Neutrophil (primary cell): ENCODE measurements at regions not wholly inside any gene's neighbourhood (a gene's known extent, or its start where the extent isn't known, plus 50 kb on each side); places are given as distances from the start of the nearest gene placed in this dataset.

Experiments
- H3K27ac ChIP-seq: fragments of 200-600 bp; sonication (generic); 2 replicates; pipeline ENCODE4 v1.5.1; 2016; ENCODE audit warnings: mild to moderate bottlenecking, moderate library complexity
- H3K27me3 ChIP-seq: fragments of 200-600 bp; sonication (generic); 2 replicates; pipeline ENCODE4 v1.6.0; 2016; ENCODE audit warnings: mild to moderate bottlenecking
- H3K36me3 ChIP-seq: fragments of 200-600 bp; sonication (generic); 2 replicates; pipeline ENCODE4 v1.5.1; 2017
- H3K4me1 ChIP-seq, 2 experiments: fragments of 200-600 bp in 1 of 2; sonication (generic) in 1 of 2; 1 replicate in 1 of 2; 2 replicates in 1 of 2; pipeline versions ENCODE4 v1.5.1 to v1.6.1; 2013 to 2016; ENCODE audit warnings: low read depth in 1 of 2, low read length in 1 of 2, mild to moderate bottlenecking in 1 of 2, moderate library complexity in 1 of 2; ENCODE audit not compliant: control insufficient read depth in 1 of 2, insufficient read depth in 1 of 2
- H3K4me3 ChIP-seq, 2 experiments: fragments of 200-600 bp in 1 of 2; sonication (generic) in 1 of 2; 1 replicate in 1 of 2; 2 replicates in 1 of 2; pipeline ENCODE4 v1.5.1; 2013 to 2016; ENCODE audit warnings: low read depth in 1 of 2, low read length in 1 of 2, mild to moderate bottlenecking in 1 of 2, moderate library complexity in 1 of 2
- H3K9me3 ChIP-seq: fragments of 200-600 bp; sonication (generic); 2 replicates; pipeline ENCODE4 v1.5.1; 2016
- TF ChIP-seq, protein P1 (sequence below): fragments of 200-600 bp; sonication (generic); IDR thresholded peaks from 2 replicates; pipeline ENCODE4 v1.5.1; 2016; ENCODE audit warnings: antibody characterized with exemption

DNA sequence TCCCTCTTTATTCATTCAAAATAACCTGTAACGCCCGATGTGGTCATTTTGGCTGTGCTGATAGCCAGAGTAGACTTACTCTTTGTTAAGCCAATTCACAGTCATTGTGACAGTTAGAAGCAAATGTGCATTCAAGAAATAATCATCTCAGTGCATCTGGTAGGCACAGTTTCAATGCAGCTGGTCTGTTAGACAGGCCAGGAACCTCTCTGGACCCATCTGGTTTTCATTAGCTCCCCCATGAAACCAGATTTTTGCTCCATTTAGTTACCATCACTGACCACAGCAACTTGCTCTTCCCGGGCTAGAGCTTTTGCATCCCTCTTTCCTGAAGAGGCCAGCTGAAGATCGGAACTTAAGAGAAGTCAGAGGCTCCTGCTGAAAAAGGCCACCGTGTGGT, 284.2 kb downstream of the NSG2 start:
- peaks cover 21% of the 10 kb centered on the region for H3K27me3 ChIP-seq
- TF ChIP-seq, protein P1, sequence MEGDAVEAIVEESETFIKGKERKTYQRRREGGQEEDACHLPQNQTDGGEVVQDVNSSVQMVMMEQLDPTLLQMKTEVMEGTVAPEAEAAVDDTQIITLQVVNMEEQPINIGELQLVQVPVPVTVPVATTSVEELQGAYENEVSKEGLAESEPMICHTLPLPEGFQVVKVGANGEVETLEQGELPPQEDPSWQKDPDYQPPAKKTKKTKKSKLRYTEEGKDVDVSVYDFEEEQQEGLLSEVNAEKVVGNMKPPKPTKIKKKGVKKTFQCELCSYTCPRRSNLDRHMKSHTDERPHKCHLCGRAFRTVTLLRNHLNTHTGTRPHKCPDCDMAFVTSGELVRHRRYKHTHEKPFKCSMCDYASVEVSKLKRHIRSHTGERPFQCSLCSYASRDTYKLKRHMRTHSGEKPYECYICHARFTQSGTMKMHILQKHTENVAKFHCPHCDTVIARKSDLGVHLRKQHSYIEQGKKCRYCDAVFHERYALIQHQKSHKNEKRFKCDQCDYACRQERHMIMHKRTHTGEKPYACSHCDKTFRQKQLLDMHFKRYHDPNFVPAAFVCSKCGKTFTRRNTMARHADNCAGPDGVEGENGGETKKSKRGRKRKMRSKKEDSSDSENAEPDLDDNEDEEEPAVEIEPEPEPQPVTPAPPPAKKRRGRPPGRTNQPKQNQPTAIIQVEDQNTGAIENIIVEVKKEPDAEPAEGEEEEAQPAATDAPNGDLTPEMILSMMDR = no peak
- H3K4me3 ChIP-seq = no peak overlapping the region
- no peak overlapping the region for H3K27ac ChIP-seq
- no peaks in the 10 kb centered on the region for H3K4me1 ChIP-seq
- H3K36me3 ChIP-seq = no peaks in the 10 kb centered on the region
- H3K9me3 ChIP-seq = no peaks in the 10 kb centered on the region

DNA sequence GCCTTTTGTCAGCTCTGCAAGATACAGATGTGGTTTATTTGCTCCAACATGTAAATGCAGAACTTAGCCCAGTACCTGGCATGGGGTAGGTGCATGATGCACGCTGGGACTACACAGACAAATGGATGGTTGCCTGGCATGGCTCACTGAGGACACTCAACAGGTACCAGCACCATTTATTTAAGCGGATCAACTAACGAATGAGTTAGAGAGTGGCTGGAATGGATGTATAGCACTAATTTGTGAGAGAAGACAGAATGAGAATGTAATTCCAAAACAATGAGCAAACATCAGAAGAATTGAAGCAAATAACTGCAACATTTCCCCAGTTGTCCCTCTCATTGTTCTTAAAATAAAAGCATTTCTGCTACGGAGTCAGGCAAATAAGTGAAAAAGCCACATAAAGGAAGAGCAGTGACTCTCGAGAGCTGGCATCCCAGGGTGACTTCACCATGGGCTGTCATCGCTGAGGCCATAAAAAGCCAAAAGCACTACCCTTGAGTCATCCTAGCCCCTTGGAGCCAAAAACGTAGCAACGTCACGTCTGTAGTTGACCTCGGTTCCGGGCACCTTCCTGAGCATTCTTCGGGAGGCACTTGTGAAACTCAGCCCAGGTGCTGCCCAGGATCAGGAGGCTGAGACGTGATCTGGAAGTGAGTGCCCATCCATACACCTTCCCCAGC, 290.3 kb downstream of the NSG2 start:
- Histone ChIP-seq H3K9me3 (no peaks in the 10 kb centered on the region), H3K27ac (no peak overlapping the region), H3K4me1 (no peaks in the 10 kb centered on the region), H3K4me3 (no peak overlapping the region), H3K36me3 (no peaks in the 10 kb centered on the region), H3K27me3 (peaks cover 39% of the 10 kb centered on the region)
- TF ChIP-seq, protein P1 = no peak

DNA sequence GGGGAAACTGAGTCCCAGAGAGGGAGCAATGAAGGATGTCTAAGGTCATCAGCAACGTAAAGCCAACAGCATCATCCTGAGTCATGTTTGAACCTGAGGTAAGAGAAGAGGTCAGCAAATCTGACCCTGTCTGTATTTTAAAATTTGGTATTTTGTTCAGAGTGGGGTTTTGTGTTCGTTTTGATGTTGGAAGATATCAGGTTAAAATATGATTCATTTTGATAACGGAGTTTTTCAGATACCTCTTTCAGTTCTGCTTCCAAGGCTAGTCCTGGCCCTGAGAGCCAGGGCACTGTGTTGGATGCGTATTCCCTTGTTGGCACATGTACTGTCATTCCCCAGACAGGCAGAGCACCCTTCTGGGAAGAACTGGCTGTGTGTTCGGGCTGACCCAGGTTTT, 291.0 kb downstream of the NSG2 start:
- Histone ChIP-seq H3K27me3 (peaks cover 39% of the 10 kb centered on the region), H3K9me3 (no peaks in the 10 kb centered on the region), H3K27ac (no peak overlapping the region), H3K4me1 (no peaks in the 10 kb centered on the region), H3K4me3 (no peak overlapping the region), H3K36me3 (no peaks in the 10 kb centered on the region)
- TF ChIP-seq, protein P1 = no peak

DNA sequence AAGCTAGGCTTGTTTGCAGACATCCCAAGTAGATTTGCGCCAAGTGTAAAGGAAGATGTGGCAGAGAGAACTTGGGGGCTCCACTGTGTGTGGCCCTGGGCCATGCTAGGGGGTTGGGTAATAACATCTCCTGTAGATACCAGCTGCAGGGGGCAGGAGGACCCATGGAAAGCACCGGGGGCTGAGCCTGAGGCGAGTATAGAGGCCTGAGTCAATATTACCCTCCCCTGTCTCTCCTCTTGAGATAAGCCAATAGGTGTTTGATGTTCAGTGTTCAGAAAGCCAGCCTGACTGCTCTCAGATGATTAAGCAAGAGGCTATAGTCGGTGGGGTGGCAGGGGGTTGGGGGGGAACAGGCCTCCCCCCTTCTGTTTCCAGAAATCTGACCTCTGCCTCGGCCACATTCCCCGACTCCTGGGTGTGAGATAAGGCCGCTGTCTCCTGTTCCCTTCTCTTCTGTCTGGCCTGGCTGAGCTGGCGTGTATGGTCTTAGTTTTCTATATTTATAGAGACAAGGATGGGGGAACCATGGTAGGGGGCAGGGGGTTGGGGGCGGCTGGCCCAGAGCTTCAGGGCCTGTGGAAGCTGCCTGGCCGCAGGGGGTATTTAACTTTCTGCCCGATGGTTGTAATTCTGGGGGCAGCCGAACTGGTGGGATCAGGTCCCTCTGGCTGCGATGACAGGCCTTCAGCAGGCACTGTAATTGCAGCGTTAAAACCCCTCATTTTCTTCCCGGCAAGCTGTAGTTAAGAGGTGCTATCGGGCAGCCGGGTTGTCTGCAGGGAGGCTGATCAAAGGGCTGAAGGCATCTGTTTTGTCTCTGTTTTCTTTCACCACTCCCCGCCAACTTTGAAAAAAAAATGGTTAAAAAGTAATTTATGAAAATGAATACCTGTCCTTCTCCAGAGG, 292.0 kb downstream of the NSG2 start:
- TF ChIP-seq, protein P1 = no peak
- H3K4me3 ChIP-seq = no peak overlapping the region
- no peak overlapping the region for H3K27ac ChIP-seq
- no peaks in the 10 kb centered on the region for H3K9me3 ChIP-seq
- H3K27me3 ChIP-seq = peaks cover 39% of the 10 kb centered on the region
- H3K4me1 ChIP-seq = no peaks in the 10 kb centered on the region
- no peaks in the 10 kb centered on the region for H3K36me3 ChIP-seq

DNA sequence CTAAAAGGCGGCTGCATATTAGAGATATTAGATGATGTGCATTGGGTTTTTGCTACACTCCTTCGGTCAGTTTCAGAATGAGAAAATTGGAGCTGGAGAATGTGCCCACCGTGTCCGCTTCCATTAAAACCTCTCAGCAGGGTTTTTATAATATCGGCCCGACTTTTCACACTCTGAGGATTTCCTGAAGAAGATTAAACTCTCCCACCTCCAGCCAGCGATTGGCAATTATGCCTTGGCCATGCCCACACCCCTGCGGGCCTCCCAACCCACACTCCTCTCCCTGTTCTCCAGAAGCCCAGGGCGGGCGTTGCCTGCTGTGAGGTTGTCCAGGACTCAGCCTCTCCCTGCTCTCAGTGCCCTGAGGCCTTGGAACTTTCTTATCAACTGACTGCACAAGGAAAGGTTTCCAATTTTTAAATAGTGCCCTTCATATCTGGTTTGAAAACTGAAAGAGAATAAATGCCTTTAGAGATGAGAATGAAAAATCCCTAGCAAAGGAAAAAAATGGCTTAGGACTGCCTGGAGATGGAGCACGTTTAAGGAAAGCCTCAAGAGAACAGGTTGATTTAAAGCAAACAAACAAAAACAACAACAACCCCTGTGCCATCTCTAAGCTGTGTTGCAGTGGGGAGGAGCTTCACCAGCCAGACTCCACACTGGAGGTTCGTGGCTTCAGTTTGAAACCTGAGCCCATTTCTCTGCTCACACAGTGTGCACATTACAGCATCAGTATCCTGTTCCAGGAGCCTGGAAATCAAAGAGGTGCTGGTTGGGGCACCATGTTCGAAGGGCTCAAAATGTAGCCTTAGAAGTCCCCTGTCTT, 292.9 kb downstream of the NSG2 start:
- Histone ChIP-seq H3K27ac (no peak overlapping the region), H3K9me3 (no peaks in the 10 kb centered on the region), H3K4me1 (no peaks in the 10 kb centered on the region), H3K4me3 (no peak overlapping the region), H3K27me3 (peaks cover 39% of the 10 kb centered on the region), H3K36me3 (no peaks in the 10 kb centered on the region)
- TF ChIP-seq, protein P1 = no peak
